ENCODE measurements at regions not wholly inside any gene's neighbourhood (a gene's known extent, or its start where the extent isn't known, plus 50 kb on each side); places are given as distances from the start of the nearest gene placed in this dataset.

GRCh38 chr3:102686792-102687191 is 252.0 kb downstream of the ZPLD1 start:
- DNase-seq (no peak), ATAC-seq (no peak)
- Histone ChIP-seq H3K4me3 (no peak overlapping the region), H3K36me3 (no peaks in the 10 kb centered on the region), H3K9me3 (no peaks in the 10 kb centered on the region), H3K27ac (no peak overlapping the region), H3K27me3 (peaks cover 0 to 4% (median 0%) of the 10 kb centered on the region in 9 donors), H3K4me1 (peaks cover 0 to 3% (median 0%) of the 10 kb centered on the region in 12 donors)
- WGBS, 4 donors: 70 to 81% (median 75%) methylated on average over 2 of the region's 2 CpGs
- intact Hi-C loops (cut with DNase I): no loop called here
- no peak for TF ChIP-seq CTCF (IDR thresholded peaks at IDR 0.05)
- no peak for TF ChIP-seq POLR2A (IDR thresholded peaks at IDR 0.05)

DNA sequence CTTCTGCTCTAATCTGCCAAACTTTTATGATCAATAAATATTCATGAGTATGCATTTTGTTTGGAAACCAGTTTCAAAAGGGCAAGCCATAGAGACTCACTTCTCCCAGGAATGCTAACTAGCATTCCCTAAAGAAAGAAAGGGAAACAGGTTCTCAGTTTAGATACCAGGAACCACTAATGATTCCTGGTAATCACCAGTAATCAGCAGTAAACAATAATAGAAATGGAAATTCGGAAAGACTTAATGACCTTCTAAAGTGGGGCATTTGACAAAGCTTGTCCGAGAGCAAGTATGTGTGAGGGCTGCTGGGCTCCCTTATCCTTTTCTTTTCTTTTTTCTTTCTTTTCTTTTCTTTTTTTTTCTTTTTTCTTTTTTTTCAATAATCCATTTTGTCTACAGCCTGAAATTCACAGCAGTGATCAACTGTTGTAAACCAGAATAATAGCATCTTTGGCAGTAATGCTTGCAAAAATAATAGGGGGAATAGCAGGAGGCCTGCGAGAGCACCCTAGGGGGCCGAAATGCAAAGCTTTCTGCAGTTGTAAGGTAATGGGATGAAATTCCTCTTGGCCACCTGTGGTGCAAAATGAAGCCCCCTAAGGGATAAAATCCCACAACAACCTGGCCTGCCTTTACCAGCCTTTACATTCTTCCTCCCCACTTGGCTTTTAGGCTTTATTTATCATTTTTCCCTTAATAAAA is 253.2 kb downstream of the ZPLD1 start:
- no peak overlapping the region for H3K4me3 ChIP-seq
- peaks cover 0 to 4% (median 0%) of the 10 kb centered on the region in 9 donors for H3K27me3 ChIP-seq
- WGBS, 4 donors: 43 to 52% (median 47%) methylated on average over 4 of the region's 4 CpGs
- peaks cover 0 to 8% (median 0%) of the 10 kb centered on the region in 12 donors for H3K9me3 ChIP-seq
- no peak for DNase-seq
- TF ChIP-seq CTCF (IDR thresholded peaks at IDR 0.05): no peak
- TF ChIP-seq POLR2A (IDR thresholded peaks at IDR 0.05): no peak
- H3K36me3 ChIP-seq: no peaks in the 10 kb centered on the region
- ATAC-seq: no peak
- intact Hi-C loops (cut with DNase I): no loop called here
- peaks cover 0 to 3% (median 0%) of the 10 kb centered on the region in 12 donors for H3K4me1 ChIP-seq
- no peak overlapping the region for H3K27ac ChIP-seq

DNA sequence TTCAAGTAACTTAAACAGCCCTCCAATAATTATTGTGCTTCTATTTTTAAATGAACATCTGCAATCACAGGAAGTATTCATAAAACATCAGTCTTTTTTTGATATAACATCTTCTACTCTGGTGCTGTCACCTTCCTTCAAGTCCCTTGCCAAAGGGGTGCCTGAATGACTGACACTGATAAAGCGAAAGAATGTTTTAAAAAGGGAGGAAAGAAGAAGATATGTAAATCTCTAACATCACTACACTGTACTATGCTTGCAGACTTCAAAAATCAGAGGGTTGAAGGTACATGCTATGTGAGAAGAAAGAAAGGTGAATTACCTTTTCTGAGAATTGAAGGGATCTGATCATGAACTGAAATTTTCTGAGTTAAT is 253.7 kb downstream of the ZPLD1 start:
- WGBS, 4 donors: 71 to 89% (median 82%) methylated on average over 1 of the region's 1 CpG
- TF ChIP-seq CTCF (IDR thresholded peaks at IDR 0.05): no peak
- TF ChIP-seq POLR2A (IDR thresholded peaks at IDR 0.05): no peak
- intact Hi-C loops (cut with DNase I): no loop called here
- DNase-seq (no peak), ATAC-seq (no peak)
- H3K27ac ChIP-seq: no peak overlapping the region
- H3K27me3 ChIP-seq: peaks cover 0 to 4% (median 0%) of the 10 kb centered on the region in 9 donors
- H3K4me1 ChIP-seq: peaks cover 0 to 3% (median 0%) of the 10 kb centered on the region in 12 donors
- H3K9me3 ChIP-seq: peaks cover 0 to 8% (median 0%) of the 10 kb centered on the region in 12 donors
- H3K36me3 ChIP-seq: no peaks in the 10 kb centered on the region
- no peak overlapping the region for H3K4me3 ChIP-seq

- Histone ChIP-seq H3K27ac (no peak overlapping the region), H3K4me3 (no peak overlapping the region), H3K27me3 (peaks cover 0 to 4% (median 0%) of the 10 kb centered on the region in 9 donors), H3K9me3 (peaks cover 0 to 8% (median 0%) of the 10 kb centered on the region in 12 donors), H3K36me3 (no peaks in the 10 kb centered on the region), H3K4me1 (peaks cover 0 to 5% (median 0%) of the 10 kb centered on the region in 12 donors)
- TF ChIP-seq POLR2A (IDR thresholded peaks at IDR 0.05): no peak
- intact Hi-C loops (cut with DNase I): no loop called here
- DNase-seq (no peak), ATAC-seq (no peak)
- WGBS, 4 donors: 75 to 79% (median 78%) methylated on average over 2 of the region's 2 CpGs
Observed at GRCh38 chr3:102691507-102691906, 256.7 kb downstream of the ZPLD1 start.
